HT-29 (cell line): ENCODE measurements at regions not wholly inside any gene's neighbourhood (a gene's known extent, or its start where the extent isn't known, plus 50 kb on each side); places are given as distances from the start of the nearest gene placed in this dataset.
A peak's percentile ranks its signal among the peaks of the same experiment; 100 is the strongest.

ENCODE experiments used
- DNase-seq: peaks from one replicate; pipeline ENCODE4 v3.0.0-alpha.2; 2015; ENCODE audit warnings: low spot score

DNA sequence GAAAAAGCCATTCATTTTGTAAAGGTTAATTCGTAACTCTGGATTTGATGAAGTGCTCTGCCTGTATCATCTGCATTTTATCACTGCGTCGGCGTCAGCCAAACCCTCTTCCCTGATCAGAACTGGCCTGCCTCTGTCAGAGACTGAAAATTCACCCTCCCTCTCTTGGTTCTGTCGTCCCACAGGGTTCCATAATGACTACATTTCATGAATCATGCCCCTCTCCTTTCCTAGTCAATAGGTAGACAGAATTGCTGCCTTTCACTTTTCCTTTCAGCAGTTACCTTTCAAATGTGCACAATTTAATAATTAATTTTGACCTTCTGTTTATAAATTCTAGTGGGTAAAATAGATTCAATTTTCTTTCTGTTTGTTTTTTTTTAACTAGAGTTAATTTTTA is 423.4 kb downstream of the RFC3 start:
- DNase-seq: no peak

DNA sequence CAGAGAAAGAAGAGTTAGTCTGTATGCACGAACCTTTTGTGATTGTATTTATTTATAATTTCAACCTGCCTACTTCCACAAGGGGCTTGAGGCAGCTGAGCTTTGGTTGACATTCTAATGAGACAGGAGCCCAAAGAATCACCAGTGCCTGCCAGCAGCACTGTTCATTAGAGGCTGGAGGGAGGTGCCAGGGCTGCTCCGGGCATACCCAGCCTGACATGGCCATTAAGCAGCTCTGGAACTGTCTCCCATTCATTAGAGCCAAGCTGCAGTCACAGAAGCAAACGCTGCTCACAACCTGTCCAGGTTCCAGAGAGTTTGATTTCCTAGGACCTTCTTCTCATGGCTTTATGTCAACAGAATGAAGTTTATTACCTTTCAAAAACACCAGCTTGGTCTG is 425.5 kb downstream of the RFC3 start:
- DNase-seq: no peak

DNA sequence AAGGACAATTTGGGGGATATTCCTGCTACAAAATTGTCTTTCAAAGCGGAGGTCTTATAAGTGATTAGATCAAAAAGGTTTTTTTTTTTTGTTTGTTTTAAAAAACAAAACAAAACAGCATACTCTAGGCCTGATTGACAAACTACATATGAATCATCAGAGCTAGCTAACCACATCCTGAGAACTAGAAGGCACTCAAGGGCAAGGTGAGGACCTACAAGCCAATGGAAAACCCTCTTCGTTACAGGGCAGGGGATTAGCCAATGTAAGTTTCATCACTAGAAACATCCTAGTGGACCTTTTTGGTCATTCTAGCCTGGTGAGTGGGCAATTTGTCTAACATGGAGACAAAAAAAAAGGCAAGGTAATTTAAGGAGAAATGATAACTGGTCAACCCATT is 428.6 kb downstream of the RFC3 start:
- peak; percentile 67 for DNase-seq

DNA sequence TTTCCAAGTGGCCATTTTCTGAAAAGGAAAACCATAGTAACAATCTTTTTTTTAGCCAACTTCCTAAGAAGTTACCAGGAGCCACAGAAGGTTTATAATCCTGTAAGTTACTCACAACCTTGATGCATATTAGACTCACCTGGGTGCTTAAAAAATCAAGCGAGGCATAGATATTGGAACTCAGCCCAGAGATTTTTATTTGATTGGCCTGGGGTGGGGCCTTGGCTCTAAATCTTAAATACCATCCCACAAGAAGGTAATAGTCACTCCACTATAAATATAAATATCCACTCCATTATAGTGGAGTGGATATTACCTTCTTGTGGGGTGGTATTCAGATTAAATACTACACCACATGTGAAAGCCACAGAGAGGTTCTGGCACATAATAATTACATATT is 429.6 kb downstream of the RFC3 start:
- DNase-seq: peak; percentile 60

DNA sequence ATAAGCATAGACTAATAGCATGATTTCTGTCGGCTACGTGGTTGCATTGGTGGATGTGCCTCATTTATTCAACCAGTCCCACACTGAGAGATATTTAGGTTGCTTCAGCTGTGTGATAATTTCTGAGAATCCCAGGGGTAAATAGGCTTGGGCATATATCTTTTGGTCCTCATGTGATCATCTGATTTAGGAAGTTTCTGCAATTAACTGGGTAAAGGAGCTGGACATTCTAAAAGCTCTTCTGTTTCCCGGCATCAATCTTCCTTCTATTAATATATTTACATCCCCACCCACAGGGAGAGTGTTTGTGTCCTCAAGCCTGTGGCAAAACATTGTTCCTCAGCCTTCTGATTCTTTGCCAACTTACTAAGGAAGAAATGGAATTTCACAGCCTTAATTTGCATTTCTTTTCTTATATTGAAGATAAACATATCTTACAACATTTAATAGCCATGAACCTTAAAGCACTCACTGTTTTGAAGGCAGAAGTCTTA is 431.6 kb downstream of the RFC3 start:
- DNase-seq: no peak

DNA sequence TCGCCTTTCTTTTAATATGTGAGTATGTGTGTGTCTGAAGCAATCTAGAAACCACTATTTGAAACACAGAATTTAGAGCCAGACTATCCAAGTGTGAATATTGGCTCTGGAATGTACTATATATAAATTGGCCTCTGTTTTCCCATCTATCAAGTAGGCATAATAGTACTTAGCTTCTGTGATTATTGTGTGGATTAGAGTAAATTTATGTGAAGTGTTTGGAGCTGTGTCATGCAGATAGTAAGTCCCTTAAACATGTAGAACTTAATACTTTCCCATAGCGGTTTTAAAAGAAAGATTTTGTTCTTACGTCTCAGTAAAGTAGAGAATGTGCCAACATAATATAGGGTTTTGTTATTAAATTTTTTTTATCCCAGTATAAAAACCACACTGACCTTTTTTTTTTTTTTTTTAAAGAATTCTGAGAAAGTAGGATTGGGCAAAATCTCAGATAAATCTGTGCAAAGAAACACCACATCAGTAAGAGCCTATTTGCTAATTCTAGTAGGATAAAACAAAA is 432.3 kb downstream of the RFC3 start:
- no peak for DNase-seq

DNA sequence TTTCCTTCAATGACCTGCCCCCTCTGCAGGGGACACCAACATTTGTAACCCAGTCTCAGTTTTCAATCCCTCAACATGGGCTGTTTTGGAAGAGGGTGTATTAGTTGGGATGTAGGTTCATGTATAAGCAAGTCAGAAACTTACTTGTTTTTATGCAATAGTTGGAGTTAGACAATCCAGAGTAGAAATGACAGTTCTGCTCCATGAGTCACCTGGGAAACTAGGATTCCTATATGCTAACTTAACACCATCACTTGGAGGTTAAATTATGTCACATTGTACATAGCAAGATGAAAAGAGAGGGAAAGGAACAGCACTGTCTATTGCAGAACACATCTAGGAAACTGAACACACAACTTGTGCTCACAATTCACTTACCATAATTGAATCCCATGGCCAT is 436.4 kb downstream of the RFC3 start:
- no peak for DNase-seq

DNA sequence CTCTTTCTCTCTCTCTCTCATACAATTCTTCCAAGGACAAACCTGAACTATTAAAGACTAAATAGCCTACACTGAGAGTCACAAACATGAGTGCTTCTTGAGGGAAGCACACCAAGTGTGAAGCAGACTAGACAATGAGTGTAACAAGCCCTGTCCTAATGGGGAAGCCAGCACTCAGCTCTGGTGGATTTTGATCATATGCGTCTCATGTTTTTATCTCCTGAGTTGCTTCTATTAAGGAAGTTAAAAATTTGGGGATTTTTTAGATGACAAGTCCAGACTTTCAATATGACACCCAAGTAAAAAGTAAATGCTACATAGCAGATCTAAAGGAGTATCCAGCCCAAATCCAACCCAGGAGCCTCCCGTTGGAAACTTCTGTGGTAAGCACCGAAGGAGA is 437.8 kb downstream of the RFC3 start:
- no peak for DNase-seq

DNA sequence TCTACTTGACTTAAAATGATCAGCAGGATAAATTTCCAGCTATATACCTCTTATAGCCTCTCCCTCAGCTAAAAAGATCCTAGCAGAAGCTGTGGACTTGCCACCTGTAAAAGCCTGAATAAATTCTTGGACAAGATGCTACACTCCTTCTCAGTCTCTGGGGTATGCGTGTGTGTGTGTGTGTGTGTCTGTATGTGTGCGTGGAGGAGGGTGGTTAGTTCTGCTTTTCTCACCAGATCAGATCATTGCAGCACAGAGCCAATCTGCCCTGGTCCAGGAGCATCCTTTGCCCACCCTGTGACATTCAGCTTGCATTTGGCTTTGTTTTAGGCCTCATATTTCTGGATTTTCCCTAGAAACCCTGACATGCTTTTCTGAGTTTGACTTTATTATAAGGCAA is 438.3 kb downstream of the RFC3 start:
- DNase-seq: no peak

DNA sequence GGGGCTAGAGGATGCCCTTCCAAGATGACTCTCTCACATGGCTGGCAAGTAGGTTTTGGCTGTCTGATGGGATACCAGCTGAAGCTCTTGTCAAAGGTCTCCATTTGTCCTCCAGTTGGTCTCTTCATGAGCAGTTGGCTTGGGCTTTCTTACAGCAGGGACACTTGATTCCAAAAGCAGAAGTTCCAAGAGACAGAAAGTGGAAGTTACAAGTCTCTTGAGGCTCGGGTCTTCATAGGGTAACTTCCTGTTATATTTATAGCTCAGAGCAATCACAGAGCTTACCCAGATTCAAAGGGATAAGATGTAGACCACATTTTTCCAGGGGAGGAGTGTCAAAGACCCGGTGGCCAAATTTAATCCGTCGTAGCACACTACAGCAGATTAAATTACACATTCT is 440.0 kb downstream of the RFC3 start:
- DNase-seq: no peak

DNA sequence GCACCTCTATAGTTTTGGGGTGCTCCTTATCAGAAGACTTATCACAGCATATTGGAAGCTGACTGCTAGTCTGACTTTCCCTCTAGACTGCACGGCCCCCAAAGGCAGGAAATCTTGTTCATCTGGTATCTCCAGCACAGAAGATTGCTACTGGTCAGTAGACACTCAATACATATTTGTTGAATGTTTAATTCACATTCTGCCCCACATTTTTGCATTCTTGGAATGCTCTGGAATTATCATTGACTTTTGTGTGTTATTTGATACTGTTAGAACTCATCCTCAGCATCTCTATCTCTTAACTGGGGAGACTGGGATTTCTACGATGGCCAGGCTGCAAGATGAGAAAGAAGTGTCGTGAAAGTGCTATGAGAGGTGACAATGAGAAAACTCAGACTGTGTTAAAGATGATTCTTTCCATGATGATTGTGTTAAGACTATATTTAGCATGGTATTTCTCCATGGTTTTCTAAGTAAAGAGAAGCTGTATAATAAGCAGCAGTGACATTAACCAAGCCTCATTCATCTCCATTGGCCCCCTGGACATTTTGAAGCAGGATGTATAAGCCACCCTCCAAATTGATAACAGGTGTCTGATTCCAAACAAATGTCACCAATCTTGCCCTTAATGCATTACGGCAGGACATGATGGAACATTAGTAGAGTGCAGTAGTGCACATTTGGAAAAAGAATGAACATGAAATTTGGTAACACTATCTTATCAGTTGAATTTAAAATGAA is 440.9 kb downstream of the RFC3 start:
- no peak for DNase-seq

DNA sequence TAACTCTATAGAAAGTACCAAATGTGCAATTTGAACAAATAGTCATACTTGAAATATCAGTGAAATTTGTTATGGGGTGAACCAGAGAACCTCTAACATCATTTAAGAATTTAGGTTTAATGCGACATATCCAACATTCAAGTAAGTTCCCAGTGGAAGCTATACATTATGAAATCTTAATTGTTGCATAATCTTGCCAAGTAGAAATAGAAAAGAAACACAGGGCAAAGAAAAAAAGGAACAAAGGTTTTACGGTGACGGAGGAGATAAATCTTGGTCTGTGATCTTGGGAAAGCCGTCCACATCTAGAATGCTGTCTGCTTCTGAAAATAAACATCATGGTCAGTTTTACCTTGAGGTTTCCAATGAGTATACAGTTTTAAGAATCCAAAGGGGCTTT is 445.7 kb downstream of the RFC3 start:
- no peak for DNase-seq

DNA sequence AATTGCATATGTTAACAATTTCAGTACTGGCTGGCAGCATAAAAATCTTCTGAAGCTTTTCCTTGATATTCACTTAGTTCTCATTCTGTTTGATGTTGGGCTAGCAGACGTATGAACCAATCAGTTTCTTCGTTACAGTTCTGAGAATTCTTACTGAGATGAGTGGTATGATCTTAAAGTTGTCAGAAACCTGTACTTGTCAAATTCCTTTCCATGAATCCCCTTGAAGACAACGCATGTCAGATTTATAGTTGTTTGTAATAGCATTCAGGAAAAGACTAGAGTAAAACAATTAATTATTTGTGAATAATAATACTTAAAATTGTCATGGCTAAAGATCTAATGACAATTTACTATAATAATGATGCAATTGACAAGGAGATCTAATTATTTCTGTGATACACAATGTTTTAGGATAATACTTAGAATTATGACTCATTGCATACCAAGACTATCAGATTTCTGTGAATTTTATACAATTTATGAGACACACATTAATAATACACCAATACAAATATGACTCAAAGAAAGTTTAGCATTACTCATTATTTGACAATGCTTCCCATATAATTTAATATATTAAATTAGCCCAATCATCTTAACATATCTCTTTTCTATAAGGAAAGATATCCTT is 447.2 kb downstream of the RFC3 start:
- DNase-seq: peak; percentile 41

DNA sequence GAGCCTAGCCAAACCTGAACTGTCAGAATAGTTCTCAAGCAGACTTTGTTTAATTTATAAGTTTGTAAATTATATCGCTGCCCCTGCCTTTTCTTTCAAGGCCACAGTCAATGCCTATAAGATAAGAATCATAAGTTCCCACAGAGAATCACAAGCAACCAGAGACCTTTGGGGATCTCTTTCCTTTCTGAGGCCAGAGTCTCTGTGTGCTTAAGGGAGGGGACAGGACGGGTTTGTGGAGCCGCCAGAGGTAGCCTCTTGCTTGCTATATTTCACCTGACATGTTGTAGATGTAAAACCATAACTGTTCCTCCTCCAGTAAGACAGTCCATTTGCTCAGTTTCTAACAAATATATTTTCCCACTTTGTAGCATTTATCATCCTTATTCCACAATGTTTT is 458.8 kb downstream of the RFC3 start:
- DNase-seq: no peak

DNA sequence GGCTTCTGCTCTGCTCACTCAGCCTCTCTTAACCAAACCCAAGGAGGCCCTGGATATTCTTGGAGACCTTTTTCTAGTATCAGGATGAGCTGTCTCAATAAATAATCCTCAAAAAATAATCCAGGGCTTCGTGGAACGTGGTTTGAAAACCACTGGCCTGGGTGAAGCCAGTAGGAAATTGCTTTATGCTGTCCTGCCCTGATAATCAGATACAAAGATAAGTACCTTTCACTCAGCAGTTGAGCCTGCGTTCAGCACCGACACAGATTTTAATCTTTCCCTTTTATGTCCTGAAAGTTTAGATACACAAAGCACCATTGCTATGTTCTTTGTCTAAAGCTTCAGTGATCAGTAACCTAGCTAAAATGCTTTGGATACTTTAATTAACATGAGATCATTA is 460.0 kb downstream of the RFC3 start:
- DNase-seq: peak; percentile 57

DNA sequence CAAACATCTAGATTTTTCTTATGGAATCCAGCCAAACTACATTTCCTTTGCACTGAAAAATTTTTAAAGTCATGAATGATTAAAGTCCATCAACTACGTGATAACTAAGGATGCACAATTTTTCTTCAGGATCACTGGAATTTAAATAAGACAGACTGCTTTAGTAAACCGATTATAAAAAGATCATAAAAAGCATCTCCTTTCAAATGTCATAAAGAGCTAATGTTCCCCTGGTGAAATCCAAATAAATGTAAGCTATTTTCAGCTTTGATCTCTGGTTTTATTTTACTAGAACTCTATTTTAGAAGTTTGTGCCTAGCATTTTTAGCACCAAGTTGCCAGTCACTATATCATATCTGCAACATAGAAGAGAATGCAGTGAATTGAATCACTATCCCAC is 460.8 kb downstream of the RFC3 start:
- DNase-seq: peak; percentile 18

DNA sequence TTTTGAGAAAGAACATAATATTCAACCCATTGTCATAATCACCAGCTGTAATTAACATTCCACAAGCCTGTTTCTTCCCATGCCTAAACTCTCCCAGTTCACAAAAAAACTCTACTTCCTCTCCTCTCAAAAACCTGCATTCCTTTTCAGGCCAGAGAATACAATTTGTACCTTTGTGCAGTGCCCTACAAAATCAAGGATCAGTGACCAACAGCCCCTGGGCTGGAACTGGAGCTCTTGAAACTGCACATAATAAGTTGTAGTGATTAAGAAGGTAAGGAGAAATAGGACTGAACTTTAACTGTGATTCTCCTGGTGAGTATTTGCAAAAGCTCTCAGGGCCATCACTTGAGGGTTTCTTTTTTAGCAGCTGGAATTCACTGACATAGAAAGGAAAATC is 472.7 kb downstream of the RFC3 start:
- no peak for DNase-seq

DNA sequence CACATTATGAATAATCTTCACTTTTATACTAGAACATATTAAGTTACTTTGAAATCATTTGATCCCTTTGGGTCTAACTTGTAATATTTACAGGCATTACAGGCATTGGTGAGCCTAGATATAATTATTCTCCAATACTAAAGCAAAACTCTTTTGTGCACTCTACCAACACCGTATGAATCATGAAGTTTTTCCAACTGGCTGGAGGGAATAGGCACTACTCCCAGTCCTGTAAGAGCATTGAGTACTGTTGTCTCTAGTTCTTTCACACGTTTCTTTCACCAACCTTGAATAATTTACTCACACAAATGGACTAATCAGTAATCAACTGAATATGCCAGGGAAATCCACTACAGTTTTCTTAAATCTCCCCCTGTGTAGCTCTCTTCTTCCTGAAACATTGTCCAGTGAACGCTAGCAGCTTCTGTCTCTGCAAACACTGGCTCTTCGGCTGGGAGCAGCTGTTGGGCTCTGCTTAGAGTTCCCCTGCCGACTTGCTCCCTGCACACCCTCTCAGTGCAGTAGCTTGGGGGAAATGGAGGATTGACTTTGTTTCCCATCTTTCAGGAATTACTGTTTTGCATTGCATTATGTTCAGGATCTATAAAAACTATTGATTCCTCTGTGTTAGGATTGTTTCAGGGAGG is 476.7 kb downstream of the RFC3 start:
- peak; percentile 20 for DNase-seq

DNA sequence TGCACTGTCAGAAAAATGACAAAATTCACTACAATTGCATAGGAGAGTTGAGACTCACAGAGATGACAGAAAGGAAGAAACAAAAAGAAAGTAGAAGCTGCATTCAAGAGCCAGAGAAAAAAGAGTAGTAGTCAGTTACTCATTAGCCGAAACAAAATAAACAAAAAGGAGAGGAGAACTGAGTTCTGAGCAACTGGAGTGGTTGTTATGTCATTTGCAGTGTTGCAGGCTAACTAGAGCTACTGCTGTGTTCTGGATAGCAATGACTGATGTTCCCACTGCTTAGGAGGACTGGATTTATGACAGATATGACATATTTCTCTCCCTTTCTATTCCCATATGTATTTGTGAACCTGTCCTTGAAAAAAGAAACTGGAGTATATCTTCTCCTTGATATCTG is 482.6 kb downstream of the RFC3 start:
- peak; percentile 17 for DNase-seq

DNA sequence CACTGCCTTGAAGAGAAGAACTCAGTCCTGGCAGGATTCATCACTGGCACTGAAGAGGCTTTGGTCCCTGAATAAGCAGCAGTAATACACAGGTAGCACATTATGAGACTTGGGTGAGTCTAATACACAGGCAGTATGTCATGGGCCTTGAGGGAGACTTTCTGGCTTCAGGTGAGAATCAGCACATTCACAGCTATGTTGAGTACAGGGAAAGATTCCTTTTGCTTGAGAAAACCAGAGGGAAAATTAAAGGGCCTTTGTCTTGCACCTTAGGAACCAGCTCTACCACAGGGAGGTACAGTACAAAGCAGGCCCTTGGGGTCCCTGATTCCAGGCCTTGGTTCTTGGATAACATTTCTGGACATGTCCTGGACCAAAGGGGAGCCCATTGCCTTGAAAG is 484.6 kb downstream of the RFC3 start:
- no peak for DNase-seq

DNA sequence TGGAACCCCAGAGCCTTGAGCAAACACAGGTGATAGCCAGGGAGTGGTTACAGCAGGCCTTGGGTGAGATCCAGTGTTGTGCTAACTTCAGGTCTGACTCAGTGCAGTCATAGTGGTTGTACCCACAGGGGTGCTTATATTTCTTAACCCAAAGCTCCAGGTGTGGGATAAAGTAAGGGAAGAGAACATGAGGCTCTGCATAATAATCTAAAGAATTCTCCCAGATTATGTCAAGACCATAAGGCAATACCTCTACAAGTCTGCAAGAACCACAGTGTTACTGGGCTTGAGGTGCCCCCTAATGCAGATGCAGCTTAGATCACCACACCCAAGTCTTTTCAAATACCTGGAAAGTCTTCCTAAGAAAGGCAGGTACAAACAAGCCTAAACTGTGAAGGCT is 485.4 kb downstream of the RFC3 start:
- DNase-seq: no peak

DNA sequence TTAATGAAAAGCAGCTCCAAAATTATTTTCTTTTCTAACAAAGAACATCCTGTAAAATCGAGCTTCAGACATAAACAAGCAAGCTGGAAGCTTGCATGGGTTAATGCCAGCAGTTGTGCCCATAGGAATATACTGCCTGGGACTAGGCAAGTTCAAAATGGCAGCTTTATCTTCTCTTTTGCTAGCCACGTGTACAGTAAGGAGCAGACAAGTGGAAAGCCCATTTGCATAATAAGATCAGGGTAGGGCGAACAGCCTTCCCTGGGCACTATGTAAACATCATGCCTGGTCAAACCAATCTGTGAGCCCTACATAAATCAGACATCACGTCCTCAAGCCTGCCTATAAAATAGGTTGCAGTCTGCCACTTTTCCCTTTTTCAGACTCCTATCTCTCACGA is 489.7 kb downstream of the RFC3 start:
- no peak for DNase-seq

DNA sequence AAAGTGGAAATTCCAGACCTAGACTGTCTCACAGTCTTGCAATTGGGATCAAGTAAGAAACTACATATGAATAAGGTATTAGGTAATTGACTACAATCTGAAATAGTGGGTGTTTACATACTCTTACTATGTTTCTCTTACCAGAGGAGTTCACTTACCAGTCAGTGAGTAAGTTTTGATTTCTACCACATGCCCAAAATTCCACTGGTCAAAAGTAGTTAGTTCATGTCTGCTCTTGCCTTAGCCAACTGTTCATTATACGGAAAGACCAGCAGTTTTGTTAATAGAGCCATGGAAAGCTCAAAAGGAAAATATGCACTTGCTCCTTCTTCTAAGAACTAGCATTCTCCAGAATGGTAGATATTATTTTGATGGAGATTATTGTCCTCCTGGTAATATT is 490.8 kb downstream of the RFC3 start:
- no peak for DNase-seq
